GM06990 (cell line): ENCODE measurements at regions not wholly inside any gene's neighbourhood (a gene's known extent, or its start where the extent isn't known, plus 50 kb on each side); places are given as distances from the start of the nearest gene placed in this dataset.

Source experiments
- DNase-seq: peaks from one replicate; pipeline ENCODE4 v3.0.0-alpha.2; 2011; ENCODE audit not compliant: insufficient read length; ENCODE audit errors: extremely low read depth
- H3K27me3 ChIP-seq: replicated peaks from 2 replicates; pipeline ENCODE4 v1.6.0; 2011; ENCODE audit warnings: low read length; ENCODE audit not compliant: control insufficient read depth, insufficient read depth
- H3K36me3 ChIP-seq: 2 replicates; pipeline ENCODE4 v1.5.1; 2011; ENCODE audit warnings: low read length; ENCODE audit not compliant: control insufficient read depth, insufficient read depth
- H3K4me3 ChIP-seq: replicated peaks from 2 replicates; pipeline ENCODE4 v1.5.1; 2011; ENCODE audit warnings: low read depth, mild to moderate bottlenecking, control low read depth, low read length
- TF ChIP-seq, protein P1 (sequence below): IDR thresholded peaks from 2 replicates; pipeline ENCODE4 v1.5.1; 2011; ENCODE audit warnings: low read length, control low read depth, mild to moderate bottlenecking, inconsistent platforms; ENCODE audit not compliant: insufficient read depth, poor library complexity, severe bottlenecking

GRCh38 chr10:21052072-21052708 is 155.1 kb upstream of the NEBL start:
- Histone ChIP-seq H3K27me3 (no peaks in the 10 kb centered on the region), H3K4me3 (no peak overlapping the region), H3K36me3 (no peaks in the 10 kb centered on the region)
- TF ChIP-seq, protein P1, sequence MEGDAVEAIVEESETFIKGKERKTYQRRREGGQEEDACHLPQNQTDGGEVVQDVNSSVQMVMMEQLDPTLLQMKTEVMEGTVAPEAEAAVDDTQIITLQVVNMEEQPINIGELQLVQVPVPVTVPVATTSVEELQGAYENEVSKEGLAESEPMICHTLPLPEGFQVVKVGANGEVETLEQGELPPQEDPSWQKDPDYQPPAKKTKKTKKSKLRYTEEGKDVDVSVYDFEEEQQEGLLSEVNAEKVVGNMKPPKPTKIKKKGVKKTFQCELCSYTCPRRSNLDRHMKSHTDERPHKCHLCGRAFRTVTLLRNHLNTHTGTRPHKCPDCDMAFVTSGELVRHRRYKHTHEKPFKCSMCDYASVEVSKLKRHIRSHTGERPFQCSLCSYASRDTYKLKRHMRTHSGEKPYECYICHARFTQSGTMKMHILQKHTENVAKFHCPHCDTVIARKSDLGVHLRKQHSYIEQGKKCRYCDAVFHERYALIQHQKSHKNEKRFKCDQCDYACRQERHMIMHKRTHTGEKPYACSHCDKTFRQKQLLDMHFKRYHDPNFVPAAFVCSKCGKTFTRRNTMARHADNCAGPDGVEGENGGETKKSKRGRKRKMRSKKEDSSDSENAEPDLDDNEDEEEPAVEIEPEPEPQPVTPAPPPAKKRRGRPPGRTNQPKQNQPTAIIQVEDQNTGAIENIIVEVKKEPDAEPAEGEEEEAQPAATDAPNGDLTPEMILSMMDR = no peak
- DNase-seq = no peak

DNA sequence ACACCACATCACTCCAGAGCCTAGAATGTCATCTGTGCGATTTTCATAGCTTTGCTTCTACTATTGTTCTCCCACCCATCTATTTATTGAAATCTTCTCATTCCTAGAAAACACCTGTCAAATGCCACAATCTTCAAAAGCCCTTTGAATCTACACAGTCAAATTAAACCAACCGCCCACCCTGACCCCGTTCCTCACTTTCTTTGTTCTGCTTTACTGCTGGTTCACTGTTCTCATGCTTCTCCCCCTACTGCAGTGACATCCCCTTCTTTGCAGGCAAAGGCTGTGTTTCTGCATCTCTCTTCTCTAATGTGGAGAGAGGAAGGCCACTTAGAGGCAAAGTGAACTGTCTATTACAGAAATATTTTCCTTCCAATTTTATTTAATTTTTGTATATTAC is 152.4 kb upstream of the NEBL start:
- Histone ChIP-seq H3K36me3 (no peaks in the 10 kb centered on the region), H3K27me3 (no peaks in the 10 kb centered on the region), H3K4me3 (no peak overlapping the region)
- DNase-seq = no peak
- TF ChIP-seq, protein P1 = no peak

GRCh38 chr10:21048068-21048467 is 151.0 kb upstream of the NEBL start:
- TF ChIP-seq, protein P1 = no peak
- no peak for DNase-seq
- H3K4me3 ChIP-seq = no peak overlapping the region
- H3K27me3 ChIP-seq = no peaks in the 10 kb centered on the region
- no peaks in the 10 kb centered on the region for H3K36me3 ChIP-seq

- H3K27me3 ChIP-seq = no peaks in the 10 kb centered on the region
- H3K36me3 ChIP-seq = no peaks in the 10 kb centered on the region
- no peak overlapping the region for H3K4me3 ChIP-seq
- DNase-seq = no peak
- TF ChIP-seq, protein P1 = no peak
These were observed 150.4 kb upstream of the NEBL start for GRCh38 chr10:21047511-21047910.

- TF ChIP-seq, protein P1 = no peak
- H3K36me3 ChIP-seq = no peaks in the 10 kb centered on the region
- no peak overlapping the region for H3K4me3 ChIP-seq
- DNase-seq = no peak
- H3K27me3 ChIP-seq = no peaks in the 10 kb centered on the region
These were observed 150.0 kb upstream of the NEBL start for GRCh38 chr10:21047096-21047495.

DNA sequence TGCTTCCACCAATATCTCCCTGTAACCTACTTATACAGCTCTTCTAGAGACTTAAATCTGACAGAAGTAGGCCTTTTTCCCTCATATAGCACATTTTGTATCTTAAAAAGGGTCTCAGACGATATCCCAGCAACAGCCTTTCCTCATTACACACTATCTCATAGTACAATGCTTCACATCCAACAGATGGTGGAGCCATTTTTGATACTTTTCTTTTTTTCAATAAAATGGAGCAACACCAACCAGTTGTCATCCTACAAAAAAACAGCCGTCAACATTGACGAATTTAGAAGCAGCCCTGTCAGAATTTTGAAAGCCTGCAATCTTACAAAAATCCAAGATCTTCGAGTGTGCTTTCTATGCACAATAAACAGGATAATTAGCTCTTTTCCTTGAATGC is 145.9 kb upstream of the NEBL start:
- H3K27me3 ChIP-seq = no peaks in the 10 kb centered on the region
- no peaks in the 10 kb centered on the region for H3K36me3 ChIP-seq
- no peak for DNase-seq
- TF ChIP-seq, protein P1 = no peak
- H3K4me3 ChIP-seq = no peak overlapping the region
